Neural progenitor cell (in vitro differentiated cells): ENCODE measurements at regions not wholly inside any gene's neighbourhood (a gene's known extent, or its start where the extent isn't known, plus 50 kb on each side); places are given as distances from the start of the nearest gene placed in this dataset.

Source experiments
- CTCF ChIP-seq: fragments of 200-600 bp; sonication (generic); IDR thresholded peaks from 2 replicates; pipeline ENCODE4 v1.5.1; 2017; ENCODE audit warnings: antibody characterized with exemption, mild to moderate bottlenecking
- EZH2 ChIP-seq: fragments of 200-600 bp; sonication (generic); IDR thresholded peaks from 2 replicates; pipeline ENCODE4 v1.6.1; 2017; ENCODE audit warnings: antibody characterized with exemption, mild to moderate bottlenecking, moderate library complexity

- TF ChIP-seq CTCF (no peak), EZH2 (no peak)
Measured at GRCh38 chr5:135192351-135192750, 158.3 kb upstream of the PITX1 start.
